KMS-11 (cell line): ENCODE measurements at regions not wholly inside any gene's neighbourhood (a gene's known extent, or its start where the extent isn't known, plus 50 kb on each side); places are given as distances from the start of the nearest gene placed in this dataset.
"Not testable (repeated sequence)": the region's sequence is repeated elsewhere in the genome, so short reads cannot be mapped to it uniquely, and the experiment has no call there.

Experiments used
- H2AFZ ChIP-seq: fragments of 200-600 bp; sonication (generic); 2 replicates; pipeline ENCODE4 v1.6.1; 2016; ENCODE audit warnings: antibody characterized with exemption, mixed run types, low read depth
- H3K27ac ChIP-seq: fragments of 200-600 bp; sonication (generic); 2 replicates; pipeline ENCODE4 v1.6.1; 2016; ENCODE audit warnings: mild to moderate bottlenecking, mixed run types
- H3K27me3 ChIP-seq: fragments of 200-600 bp; sonication (generic); 2 replicates; pipeline ENCODE4 v1.6.1; 2017; ENCODE audit warnings: mild to moderate bottlenecking, low read depth, mixed run types, moderate library complexity; ENCODE audit not compliant: insufficient read depth
- H3K36me3 ChIP-seq: fragments of 200-600 bp; sonication (generic); 2 replicates; pipeline ENCODE4 v1.6.1; 2017; ENCODE audit warnings: mild to moderate bottlenecking, mixed run types; ENCODE audit not compliant: insufficient read depth
- H3K4me1 ChIP-seq: fragments of 200-600 bp; sonication (generic); 2 replicates; pipeline ENCODE4 v1.6.1; 2016; ENCODE audit warnings: mild to moderate bottlenecking, low read depth, mixed run types; ENCODE audit not compliant: poor library complexity, severe bottlenecking
- H3K4me2 ChIP-seq: fragments of 200-600 bp; sonication (generic); 2 replicates; pipeline ENCODE4 v1.7.0; 2016; ENCODE audit warnings: mild to moderate bottlenecking, mixed run types
- H3K4me3 ChIP-seq: fragments of 200-600 bp; sonication (generic); IDR thresholded peaks from 2 replicates; pipeline ENCODE4 v1.6.1; 2017; ENCODE audit warnings: low read depth, low read length, mixed read lengths; ENCODE audit not compliant: insufficient read depth
- H3K79me2 ChIP-seq: fragments of 200-600 bp; sonication (generic); 2 replicates; pipeline ENCODE4 v1.6.1; 2016; ENCODE audit warnings: low read depth, mixed run types; ENCODE audit not compliant: insufficient read depth
- H3K9ac ChIP-seq: fragments of 200-600 bp; sonication (generic); 2 replicates; pipeline ENCODE4 v1.6.1; 2016; ENCODE audit warnings: mild to moderate bottlenecking, mixed run types
- H4K20me1 ChIP-seq: fragments of 200-600 bp; sonication (generic); 2 replicates; pipeline ENCODE4 v1.6.1; 2016; ENCODE audit warnings: mild to moderate bottlenecking, mixed run types; ENCODE audit not compliant: insufficient read depth
- CTCF ChIP-seq: fragments of 200-600 bp; sonication (generic); conservative IDR thresholded peaks from 2 replicates; pipeline ENCODE4 v1.6.1; 2017; ENCODE audit warnings: low read depth, mild to moderate bottlenecking, antibody characterized with exemption, low read length, moderate library complexity, mixed read lengths

- no peak for TF ChIP-seq CTCF
- no peaks in the 10 kb centered on the region for H3K4me1 ChIP-seq
- no peaks in the 10 kb centered on the region for H3K79me2 ChIP-seq
- no peaks in the 10 kb centered on the region for H3K27me3 ChIP-seq
- H4K20me1 ChIP-seq = no peaks in the 10 kb centered on the region
- no peak overlapping the region for H3K27ac ChIP-seq
- no peak overlapping the region for H3K4me3 ChIP-seq
- H3K9ac ChIP-seq = no peak overlapping the region
- no peaks in the 10 kb centered on the region for H3K36me3 ChIP-seq
- H2AFZ ChIP-seq = no peak overlapping the region
- H3K4me2 ChIP-seq = no peak overlapping the region
These were observed 559.8 kb downstream of the SUCLG1 start for GRCh38 chr2:83899271-83899670.

GRCh38 chr2:83894976-83895375 is 564.1 kb downstream of the SUCLG1 start:
- Histone ChIP-seq H3K36me3 (no peaks in the 10 kb centered on the region), H3K4me2 (no peak overlapping the region), H3K4me1 (no peaks in the 10 kb centered on the region), H3K27me3 (no peaks in the 10 kb centered on the region), H2AFZ (no peak overlapping the region), H3K27ac (no peak overlapping the region), H3K4me3 (no peak overlapping the region), H3K9ac (no peak overlapping the region), H3K79me2 (no peaks in the 10 kb centered on the region), H4K20me1 (no peaks in the 10 kb centered on the region)
- TF ChIP-seq CTCF = no peak

- Histone ChIP-seq H3K27ac (no peak overlapping the region), H3K79me2 (no peaks in the 10 kb centered on the region), H4K20me1 (no peaks in the 10 kb centered on the region), H3K36me3 (no peaks in the 10 kb centered on the region), H3K4me3 (no peak overlapping the region), H3K27me3 (no peaks in the 10 kb centered on the region), H3K4me2 (no peak overlapping the region), H3K4me1 (no peaks in the 10 kb centered on the region), H3K9ac (no peak overlapping the region), H2AFZ (no peak overlapping the region)
- no peak for TF ChIP-seq CTCF
These were observed 571.3 kb downstream of the SUCLG1 start for GRCh38 chr2:83887757-83888156.

- no peak overlapping the region for H3K27ac ChIP-seq
- no peak overlapping the region for H3K9ac ChIP-seq
- no peaks in the 10 kb centered on the region for H3K27me3 ChIP-seq
- no peak for TF ChIP-seq CTCF
- no peak overlapping the region for H3K4me3 ChIP-seq
- H4K20me1 ChIP-seq = no peaks in the 10 kb centered on the region
- no peak overlapping the region for H3K4me2 ChIP-seq
- no peaks in the 10 kb centered on the region for H3K4me1 ChIP-seq
- H3K36me3 ChIP-seq = no peaks in the 10 kb centered on the region; the same call in 1 of the 2 replicates
- no peaks in the 10 kb centered on the region for H3K79me2 ChIP-seq
- H2AFZ ChIP-seq = no peak overlapping the region
These were observed 580.0 kb downstream of the SUCLG1 start for GRCh38 chr2:83879127-83879526.

- H4K20me1 ChIP-seq, H2AFZ ChIP-seq, H3K4me1 ChIP-seq, H3K4me2 ChIP-seq, H3K4me3 ChIP-seq, H3K9ac ChIP-seq, H3K79me2 ChIP-seq, H3K27me3 ChIP-seq, H3K36me3 ChIP-seq, H3K27ac ChIP-seq: not testable (repeated sequence)
These were observed 581.8 kb downstream of the SUCLG1 start for GRCh38 chr2:83877261-83877660.
